Neural progenitor cell (in vitro differentiated cells): ENCODE measurements at regions not wholly inside any gene's neighbourhood (a gene's known extent, or its start where the extent isn't known, plus 50 kb on each side); places are given as distances from the start of the nearest gene placed in this dataset.

ENCODE experiments used
- DNase-seq: peaks from one replicate; pipeline ENCODE4 v3.0.0-alpha.2; 2016; ENCODE audit warnings: low spot score
- H2AFZ ChIP-seq: fragments of 200-600 bp; sonication (generic); replicated peaks from 2 replicates; pipeline ENCODE4 v1.6.1; 2016; ENCODE audit warnings: antibody characterized with exemption
- H3F3A ChIP-seq: fragments of 200-600 bp; sonication (generic); 2 replicates; pipeline ENCODE4 v1.6.1; 2016; ENCODE audit warnings: antibody characterized with exemption, low read depth
- H3K27ac ChIP-seq: fragments of 200-600 bp; sonication (generic); 2 replicates; pipeline ENCODE4 v1.5.1; 2016; ENCODE audit warnings: mild to moderate bottlenecking
- H3K27me3 ChIP-seq: fragments of 200-600 bp; sonication (generic); 2 replicates; pipeline ENCODE4 v1.6.1; 2016; ENCODE audit warnings: mild to moderate bottlenecking, moderate library complexity
- H3K36me3 ChIP-seq: fragments of 200-600 bp; sonication (generic); 2 replicates; pipeline ENCODE4 v1.5.1; 2016
- H3K4me1 ChIP-seq: fragments of 200-600 bp; sonication (generic); 2 replicates; pipeline ENCODE4 v1.6.1; 2016; ENCODE audit warnings: mixed run types
- H3K4me2 ChIP-seq: fragments of 200-600 bp; sonication (generic); 2 replicates; pipeline ENCODE4 v1.6.1; 2016
- H3K4me3 ChIP-seq: fragments of 200-600 bp; sonication (generic); 2 replicates; pipeline ENCODE4 v1.5.1; 2016
- H3K79me2 ChIP-seq: fragments of 200-600 bp; sonication (generic); 2 replicates; pipeline ENCODE4 v1.6.1; 2016; ENCODE audit warnings: low read depth
- H3K9ac ChIP-seq: fragments of 200-600 bp; sonication (generic); 2 replicates; pipeline ENCODE4 v1.6.1; 2016
- H3K9me3 ChIP-seq: fragments of 200-600 bp; sonication (generic); 2 replicates; pipeline ENCODE4 v1.5.1; 2016; ENCODE audit warnings: low read depth
- H4K20me1 ChIP-seq: fragments of 200-600 bp; sonication (generic); 2 replicates; pipeline ENCODE4 v1.6.1; 2016; ENCODE audit warnings: low read depth
- H3K27ac Mint-ChIP-seq: 3 replicates; pipeline ENCODE4 v1.8.0; 2021; ENCODE audit warnings: mixed read lengths
- H3K27me3 Mint-ChIP-seq: 2 replicates; pipeline ENCODE4 v1.8.0; 2022; ENCODE audit warnings: low read depth, mild to moderate bottlenecking, inconsistent platforms, moderate library complexity, mixed read lengths; ENCODE audit not compliant: insufficient read depth
- H3K36me3 Mint-ChIP-seq: 3 replicates; pipeline ENCODE4 v1.8.0; 2021; ENCODE audit warnings: mixed read lengths
- H3K4me1 Mint-ChIP-seq: 3 replicates; pipeline ENCODE4 v1.8.0; 2021; ENCODE audit warnings: mixed read lengths
- H3K4me3 Mint-ChIP-seq: 3 replicates; pipeline ENCODE4 v1.8.0; 2021; ENCODE audit warnings: mild to moderate bottlenecking, moderate library complexity, mixed read lengths
- H3K9me3 Mint-ChIP-seq: 3 replicates; pipeline ENCODE4 v1.8.0; 2020; ENCODE audit warnings: mixed read lengths
- EZH2 ChIP-seq: fragments of 200-600 bp; sonication (generic); IDR thresholded peaks from 2 replicates; pipeline ENCODE4 v1.6.1; 2017; ENCODE audit warnings: antibody characterized with exemption, mild to moderate bottlenecking, moderate library complexity
- EZH2phosphoT487 ChIP-seq: fragments of 200-600 bp; sonication (generic); IDR thresholded peaks from 2 replicates; pipeline ENCODE4 v1.6.1; 2017; ENCODE audit warnings: antibody characterized with exemption
- TF ChIP-seq, protein P1 (sequence below): fragments of 200-600 bp; sonication (generic); IDR thresholded peaks from 2 replicates; pipeline ENCODE4 v1.5.1; 2017; ENCODE audit warnings: antibody characterized with exemption, mild to moderate bottlenecking

DNA sequence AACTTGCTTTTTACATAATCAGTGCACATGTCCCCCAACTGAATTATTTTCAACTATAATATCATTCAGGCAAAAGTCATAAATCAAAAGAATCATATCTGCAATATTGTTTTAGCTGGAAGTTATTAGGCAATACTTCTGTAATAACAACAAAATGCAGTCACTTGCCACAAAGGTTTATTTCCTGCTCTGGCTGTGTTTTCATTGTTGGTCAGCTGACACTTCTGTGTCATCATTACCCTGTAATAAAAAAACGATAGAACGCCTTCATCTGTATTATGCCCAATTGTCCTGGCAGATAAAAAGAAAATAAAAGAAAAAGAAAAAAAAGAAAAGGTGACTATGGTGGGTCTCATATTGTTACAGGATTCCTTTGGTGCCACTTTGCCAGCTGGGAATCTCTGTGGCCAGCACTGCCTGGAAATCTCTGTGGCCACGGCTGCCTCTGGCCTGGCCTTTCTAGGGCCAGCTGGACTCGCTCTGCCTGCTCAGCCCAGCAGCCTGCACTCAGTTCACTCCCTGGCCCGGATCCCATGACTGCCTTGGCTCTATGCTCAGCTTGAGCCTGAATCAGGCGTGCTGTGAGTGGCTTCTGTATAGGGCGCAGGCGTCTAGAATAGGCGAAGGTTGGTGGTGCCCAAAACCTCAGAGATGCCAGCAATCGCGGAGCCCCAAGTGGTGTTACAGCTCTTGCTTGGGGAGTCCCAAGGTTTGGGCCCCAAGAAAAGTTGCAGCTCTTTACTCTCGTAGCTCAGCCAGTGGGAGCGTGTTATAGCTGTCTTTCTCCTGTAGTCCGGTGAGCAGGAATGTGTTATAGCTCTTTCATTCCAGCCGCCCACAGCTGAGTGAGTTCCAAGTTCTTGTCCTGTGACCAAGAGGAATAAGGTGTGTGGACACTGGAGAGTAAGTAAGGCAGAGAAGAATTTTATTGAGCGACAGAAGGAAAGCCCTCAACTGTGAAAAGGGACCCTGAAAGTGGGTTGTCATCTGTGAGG is 1227.1 kb downstream of the SLITRK1 start:
- Histone ChIP-seq H3K9me3 (no peaks in the 10 kb centered on the region), H3K4me3 (no peak overlapping the region), H2AFZ (peak overlapping the region; percentile 35), H3K27ac (no peak overlapping the region), H3K9ac (no peak overlapping the region), H3K4me2 (no peak overlapping the region), H3K4me1 (no peaks in the 10 kb centered on the region), H3K27me3 (no peaks in the 10 kb centered on the region), H3K79me2 (no peaks in the 10 kb centered on the region), H3K36me3 (no peaks in the 10 kb centered on the region), H4K20me1 (no peaks in the 10 kb centered on the region), H3F3A (no peaks in the 10 kb centered on the region)
- H3K4me3 Mint-ChIP-seq = no peak overlapping the region
- H3K27me3 Mint-ChIP-seq = no peaks in the 10 kb centered on the region
- TF ChIP-seq EZH2phosphoT487 = no peak
- TF ChIP-seq, protein P1, sequence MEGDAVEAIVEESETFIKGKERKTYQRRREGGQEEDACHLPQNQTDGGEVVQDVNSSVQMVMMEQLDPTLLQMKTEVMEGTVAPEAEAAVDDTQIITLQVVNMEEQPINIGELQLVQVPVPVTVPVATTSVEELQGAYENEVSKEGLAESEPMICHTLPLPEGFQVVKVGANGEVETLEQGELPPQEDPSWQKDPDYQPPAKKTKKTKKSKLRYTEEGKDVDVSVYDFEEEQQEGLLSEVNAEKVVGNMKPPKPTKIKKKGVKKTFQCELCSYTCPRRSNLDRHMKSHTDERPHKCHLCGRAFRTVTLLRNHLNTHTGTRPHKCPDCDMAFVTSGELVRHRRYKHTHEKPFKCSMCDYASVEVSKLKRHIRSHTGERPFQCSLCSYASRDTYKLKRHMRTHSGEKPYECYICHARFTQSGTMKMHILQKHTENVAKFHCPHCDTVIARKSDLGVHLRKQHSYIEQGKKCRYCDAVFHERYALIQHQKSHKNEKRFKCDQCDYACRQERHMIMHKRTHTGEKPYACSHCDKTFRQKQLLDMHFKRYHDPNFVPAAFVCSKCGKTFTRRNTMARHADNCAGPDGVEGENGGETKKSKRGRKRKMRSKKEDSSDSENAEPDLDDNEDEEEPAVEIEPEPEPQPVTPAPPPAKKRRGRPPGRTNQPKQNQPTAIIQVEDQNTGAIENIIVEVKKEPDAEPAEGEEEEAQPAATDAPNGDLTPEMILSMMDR = no peak
- no peaks in the 10 kb centered on the region for H3K9me3 Mint-ChIP-seq
- H3K36me3 Mint-ChIP-seq = no peaks in the 10 kb centered on the region
- H3K4me1 Mint-ChIP-seq = no peaks in the 10 kb centered on the region
- no peak overlapping the region for H3K27ac Mint-ChIP-seq
- DNase-seq = no peak

DNA sequence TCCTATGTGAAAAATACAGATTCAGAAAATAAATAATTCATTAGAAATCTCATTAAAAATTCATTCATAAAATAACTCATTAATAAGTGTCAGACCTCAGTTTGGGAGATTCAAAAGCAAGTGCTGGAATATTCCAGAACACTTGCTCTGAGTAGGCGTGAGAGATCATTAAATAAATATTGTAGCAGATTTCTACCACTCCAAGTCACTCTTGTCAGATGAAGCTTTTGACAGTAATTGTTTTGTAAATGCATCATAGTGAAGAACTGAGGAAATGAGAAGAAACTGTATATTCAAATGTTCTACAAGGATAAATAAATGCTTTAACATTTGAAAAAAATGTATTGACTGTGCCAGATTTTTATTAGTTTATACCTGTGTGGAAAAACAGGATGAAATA is 1228.1 kb downstream of the SLITRK1 start:
- H3K4me3 ChIP-seq = no peak overlapping the region
- TF ChIP-seq EZH2phosphoT487 (no peak), EZH2 (no peak)
- TF ChIP-seq, protein P1 = no peak
- no peaks in the 10 kb centered on the region for H4K20me1 ChIP-seq
- Mint-ChIP-seq H3K27ac (no peak overlapping the region), H3K9me3 (no peaks in the 10 kb centered on the region), H3K27me3 (no peaks in the 10 kb centered on the region), H3K36me3 (no peaks in the 10 kb centered on the region), H3K4me3 (no peak overlapping the region), H3K4me1 (no peaks in the 10 kb centered on the region)
- H3K9me3 ChIP-seq = no peaks in the 10 kb centered on the region
- no peaks in the 10 kb centered on the region for H3K79me2 ChIP-seq
- H3F3A ChIP-seq = no peaks in the 10 kb centered on the region
- H3K9ac ChIP-seq = no peak overlapping the region
- no peaks in the 10 kb centered on the region for H3K36me3 ChIP-seq
- H2AFZ ChIP-seq = no peak overlapping the region
- H3K4me2 ChIP-seq = no peak overlapping the region
- no peaks in the 10 kb centered on the region for H3K4me1 ChIP-seq
- DNase-seq = no peak
- no peaks in the 10 kb centered on the region for H3K27me3 ChIP-seq
- no peak overlapping the region for H3K27ac ChIP-seq

DNA sequence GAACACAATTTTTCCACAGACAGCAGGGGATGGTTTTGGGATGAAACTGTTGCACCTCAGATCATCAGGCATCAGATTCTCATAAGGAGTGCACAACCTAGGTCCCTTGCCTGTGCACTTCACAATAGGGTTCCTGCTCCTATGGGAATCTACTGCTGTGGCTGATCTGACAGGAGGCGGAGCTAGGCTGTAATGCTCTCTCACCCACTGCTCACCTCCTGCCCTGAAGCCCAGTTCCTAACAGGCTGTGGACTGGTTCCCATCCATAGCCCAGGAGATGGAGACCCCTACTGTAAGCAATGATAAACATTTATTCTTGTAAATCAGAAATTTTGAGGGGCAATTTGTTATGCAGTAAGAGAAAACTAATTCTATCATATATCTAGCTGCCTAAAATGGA is 1234.7 kb downstream of the SLITRK1 start:
- H3K4me3 ChIP-seq = no peak overlapping the region
- DNase-seq = peak; percentile 2

More for the DNA sequence above, 1234.7 kb downstream of the SLITRK1 start:
- no peak overlapping the region for H3K27ac Mint-ChIP-seq
- H3K27me3 Mint-ChIP-seq = peaks cover 2% of the 10 kb centered on the region
- Histone ChIP-seq H3K9ac (no peak overlapping the region), H3F3A (no peaks in the 10 kb centered on the region), H3K4me2 (no peak overlapping the region), H3K27me3 (no peaks in the 10 kb centered on the region), H3K27ac (no peak overlapping the region), H3K9me3 (no peaks in the 10 kb centered on the region), H2AFZ (no peak overlapping the region), H3K36me3 (no peaks in the 10 kb centered on the region), H3K4me1 (no peaks in the 10 kb centered on the region), H4K20me1 (no peaks in the 10 kb centered on the region), H3K79me2 (no peaks in the 10 kb centered on the region)
- H3K4me1 Mint-ChIP-seq = no peaks in the 10 kb centered on the region
- H3K36me3 Mint-ChIP-seq = no peaks in the 10 kb centered on the region
- TF ChIP-seq EZH2 (no peak), EZH2phosphoT487 (no peak)
- TF ChIP-seq, protein P1 = no peak
- no peaks in the 10 kb centered on the region for H3K9me3 Mint-ChIP-seq
- H3K4me3 Mint-ChIP-seq = no peak overlapping the region
